ENCODE measurements at regions not wholly inside any gene's neighbourhood (a gene's known extent, or its start where the extent isn't known, plus 50 kb on each side); places are given as distances from the start of the nearest gene placed in this dataset.

- TF ChIP-seq, protein P1, sequence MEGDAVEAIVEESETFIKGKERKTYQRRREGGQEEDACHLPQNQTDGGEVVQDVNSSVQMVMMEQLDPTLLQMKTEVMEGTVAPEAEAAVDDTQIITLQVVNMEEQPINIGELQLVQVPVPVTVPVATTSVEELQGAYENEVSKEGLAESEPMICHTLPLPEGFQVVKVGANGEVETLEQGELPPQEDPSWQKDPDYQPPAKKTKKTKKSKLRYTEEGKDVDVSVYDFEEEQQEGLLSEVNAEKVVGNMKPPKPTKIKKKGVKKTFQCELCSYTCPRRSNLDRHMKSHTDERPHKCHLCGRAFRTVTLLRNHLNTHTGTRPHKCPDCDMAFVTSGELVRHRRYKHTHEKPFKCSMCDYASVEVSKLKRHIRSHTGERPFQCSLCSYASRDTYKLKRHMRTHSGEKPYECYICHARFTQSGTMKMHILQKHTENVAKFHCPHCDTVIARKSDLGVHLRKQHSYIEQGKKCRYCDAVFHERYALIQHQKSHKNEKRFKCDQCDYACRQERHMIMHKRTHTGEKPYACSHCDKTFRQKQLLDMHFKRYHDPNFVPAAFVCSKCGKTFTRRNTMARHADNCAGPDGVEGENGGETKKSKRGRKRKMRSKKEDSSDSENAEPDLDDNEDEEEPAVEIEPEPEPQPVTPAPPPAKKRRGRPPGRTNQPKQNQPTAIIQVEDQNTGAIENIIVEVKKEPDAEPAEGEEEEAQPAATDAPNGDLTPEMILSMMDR (IDR thresholded peaks at IDR 0.05), result no peak
- no peak for TF ChIP-seq POLR2AphosphoS5 (IDR thresholded peaks at IDR 0.05; ENCODE audit: low read depth, low read length)
Observed at GRCh38 chr2:147017951-147018645, 826.7 kb upstream of the ACVR2A start.
